ENCODE measurements at regions not wholly inside any gene's neighbourhood (a gene's known extent, or its start where the extent isn't known, plus 50 kb on each side); places are given as distances from the start of the nearest gene placed in this dataset.
"Not testable (repeated sequence)": the region's sequence is repeated elsewhere in the genome, so short reads cannot be mapped to it uniquely, and the experiment has no call there.

DNA sequence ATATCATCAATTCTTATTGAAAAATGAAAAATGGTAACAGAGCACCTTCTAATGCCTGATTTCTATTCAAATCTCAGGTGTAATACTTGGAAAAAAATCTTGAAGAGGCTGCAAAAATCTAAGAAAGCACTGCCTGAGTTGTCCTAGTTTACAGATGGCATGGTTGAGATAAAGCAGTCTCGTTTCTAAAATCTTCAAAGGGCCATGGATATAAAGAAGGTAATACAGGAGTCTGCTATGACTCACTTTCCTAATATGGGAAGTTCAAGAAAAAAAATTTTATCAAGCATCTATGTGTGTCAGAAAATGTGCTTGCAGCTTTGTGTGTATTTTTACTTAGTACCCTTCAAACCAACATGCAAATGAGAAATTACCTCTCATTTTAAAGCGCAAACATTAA lies 163.3 kb downstream of the DMAC1 start:
- Histone ChIP-seq H3K27ac (replicated peaks) (no peak overlapping the region), H3K4me3 (replicated peaks; ENCODE audit: insufficient read depth, low read length) (no peak overlapping the region), H3K27me3 (ENCODE audit: insufficient read depth, poor library complexity, severe bottlenecking) (no peaks in the 10 kb centered on the region)
- no peak for TF ChIP-seq POLR2AphosphoS5 (IDR thresholded peaks at IDR 0.05; ENCODE audit: low read depth)
- DNase-seq (ENCODE audit: low read depth in 1 of 2, low spot score in 1 of 2) = no peak

DNA sequence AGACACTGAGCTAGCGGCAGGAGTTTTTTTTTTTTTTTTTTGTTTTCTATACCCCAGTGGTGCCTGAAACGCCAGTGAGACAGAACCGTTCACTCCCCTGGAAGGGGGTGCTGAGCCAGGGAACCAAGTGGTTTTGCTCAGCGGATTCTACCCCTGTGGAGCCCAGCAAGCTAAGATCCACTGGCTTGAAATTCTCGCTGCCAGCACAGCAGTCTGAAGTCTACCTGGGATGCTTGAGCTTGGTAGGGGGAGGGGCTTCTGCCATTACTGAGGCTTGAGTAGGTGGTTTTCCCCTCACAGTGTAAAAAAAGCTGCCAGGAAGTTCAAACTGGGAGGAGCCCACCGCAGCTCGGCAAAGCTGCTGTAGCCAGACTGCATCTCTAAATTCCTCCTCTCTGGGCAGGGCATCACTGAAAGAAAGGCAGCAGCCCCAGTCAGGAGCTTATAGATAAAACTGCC lies 173.0 kb downstream of the DMAC1 start:
- not testable (repeated sequence) for H3K4me3 ChIP-seq (replicated peaks; ENCODE audit: insufficient read depth, low read length); H3K27me3 ChIP-seq (ENCODE audit: insufficient read depth, poor library complexity, severe bottlenecking); H3K27ac ChIP-seq (replicated peaks); DNase-seq (ENCODE audit: low read depth in 1 of 2, low spot score in 1 of 2)

DNA sequence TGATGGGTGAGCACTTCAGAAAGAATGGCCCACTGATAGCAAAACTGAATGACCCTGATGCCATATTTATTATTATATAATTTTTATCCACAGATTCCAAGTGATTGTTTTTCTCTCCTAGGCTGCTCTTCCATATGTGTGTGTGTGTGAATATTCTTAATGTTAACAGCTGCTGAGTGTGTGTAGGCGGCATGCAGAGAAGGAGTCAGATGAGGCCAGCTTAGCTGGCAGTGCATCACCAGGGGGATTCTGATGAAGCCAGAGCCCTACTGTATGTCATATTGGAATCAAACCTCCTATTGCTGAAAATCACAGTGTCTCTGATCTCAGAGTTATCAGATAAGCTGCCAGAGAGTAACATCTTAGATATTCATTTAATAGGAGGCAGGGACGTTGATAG lies 177.1 kb downstream of the DMAC1 start:
- H3K27ac ChIP-seq (replicated peaks) = no peak overlapping the region
- H3K27me3 ChIP-seq (ENCODE audit: insufficient read depth, poor library complexity, severe bottlenecking) = no peaks in the 10 kb centered on the region
- H3K4me3 ChIP-seq (replicated peaks; ENCODE audit: insufficient read depth, low read length) = no peak overlapping the region
- DNase-seq (ENCODE audit: low read depth in 1 of 2, low spot score in 1 of 2) = no peak
- no peak for TF ChIP-seq GABPA (IDR thresholded peaks at IDR 0.05; ENCODE audit: low read depth)
- TF ChIP-seq SPI1 (IDR thresholded peaks at IDR 0.05; ENCODE audit: borderline replicate concordance, low read depth) = no peak
- TF ChIP-seq POLR2AphosphoS5 (IDR thresholded peaks at IDR 0.05; ENCODE audit: low read depth) = no peak

DNA sequence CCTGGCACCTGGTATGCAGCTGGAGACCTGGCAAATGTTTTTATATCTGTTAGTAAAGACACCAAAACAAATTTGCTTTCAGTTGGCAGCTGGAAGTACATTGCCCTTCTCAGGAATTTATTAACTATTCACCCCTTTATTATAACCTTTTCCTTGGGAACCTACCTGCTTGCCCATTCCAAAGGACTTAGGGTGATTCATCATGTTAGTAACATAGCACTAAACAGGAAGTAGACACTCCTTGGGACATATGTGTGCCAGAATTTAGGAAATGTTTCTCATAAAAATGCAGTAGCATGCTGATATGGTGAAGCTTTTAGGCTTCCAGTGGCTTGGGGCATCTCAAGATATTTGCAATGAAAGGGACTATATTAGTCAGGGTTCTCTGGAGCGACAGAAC lies 184.2 kb downstream of the DMAC1 start:
- no peak for DNase-seq (ENCODE audit: low read depth in 1 of 2, low spot score in 1 of 2)
- TF ChIP-seq GABPA (IDR thresholded peaks at IDR 0.05; ENCODE audit: low read depth) (no peak), POLR2AphosphoS5 (IDR thresholded peaks at IDR 0.05; ENCODE audit: low read depth) (no peak), SPI1 (IDR thresholded peaks at IDR 0.05; ENCODE audit: borderline replicate concordance, low read depth) (no peak)
- TF ChIP-seq, protein P1, sequence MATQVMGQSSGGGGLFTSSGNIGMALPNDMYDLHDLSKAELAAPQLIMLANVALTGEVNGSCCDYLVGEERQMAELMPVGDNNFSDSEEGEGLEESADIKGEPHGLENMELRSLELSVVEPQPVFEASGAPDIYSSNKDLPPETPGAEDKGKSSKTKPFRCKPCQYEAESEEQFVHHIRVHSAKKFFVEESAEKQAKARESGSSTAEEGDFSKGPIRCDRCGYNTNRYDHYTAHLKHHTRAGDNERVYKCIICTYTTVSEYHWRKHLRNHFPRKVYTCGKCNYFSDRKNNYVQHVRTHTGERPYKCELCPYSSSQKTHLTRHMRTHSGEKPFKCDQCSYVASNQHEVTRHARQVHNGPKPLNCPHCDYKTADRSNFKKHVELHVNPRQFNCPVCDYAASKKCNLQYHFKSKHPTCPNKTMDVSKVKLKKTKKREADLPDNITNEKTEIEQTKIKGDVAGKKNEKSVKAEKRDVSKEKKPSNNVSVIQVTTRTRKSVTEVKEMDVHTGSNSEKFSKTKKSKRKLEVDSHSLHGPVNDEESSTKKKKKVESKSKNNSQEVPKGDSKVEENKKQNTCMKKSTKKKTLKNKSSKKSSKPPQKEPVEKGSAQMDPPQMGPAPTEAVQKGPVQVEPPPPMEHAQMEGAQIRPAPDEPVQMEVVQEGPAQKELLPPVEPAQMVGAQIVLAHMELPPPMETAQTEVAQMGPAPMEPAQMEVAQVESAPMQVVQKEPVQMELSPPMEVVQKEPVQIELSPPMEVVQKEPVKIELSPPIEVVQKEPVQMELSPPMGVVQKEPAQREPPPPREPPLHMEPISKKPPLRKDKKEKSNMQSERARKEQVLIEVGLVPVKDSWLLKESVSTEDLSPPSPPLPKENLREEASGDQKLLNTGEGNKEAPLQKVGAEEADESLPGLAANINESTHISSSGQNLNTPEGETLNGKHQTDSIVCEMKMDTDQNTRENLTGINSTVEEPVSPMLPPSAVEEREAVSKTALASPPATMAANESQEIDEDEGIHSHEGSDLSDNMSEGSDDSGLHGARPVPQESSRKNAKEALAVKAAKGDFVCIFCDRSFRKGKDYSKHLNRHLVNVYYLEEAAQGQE (IDR thresholded peaks at IDR 0.05; ENCODE audit: insufficient replicate concordance, low read depth) = no peak
- TF ChIP-seq, protein P2, sequence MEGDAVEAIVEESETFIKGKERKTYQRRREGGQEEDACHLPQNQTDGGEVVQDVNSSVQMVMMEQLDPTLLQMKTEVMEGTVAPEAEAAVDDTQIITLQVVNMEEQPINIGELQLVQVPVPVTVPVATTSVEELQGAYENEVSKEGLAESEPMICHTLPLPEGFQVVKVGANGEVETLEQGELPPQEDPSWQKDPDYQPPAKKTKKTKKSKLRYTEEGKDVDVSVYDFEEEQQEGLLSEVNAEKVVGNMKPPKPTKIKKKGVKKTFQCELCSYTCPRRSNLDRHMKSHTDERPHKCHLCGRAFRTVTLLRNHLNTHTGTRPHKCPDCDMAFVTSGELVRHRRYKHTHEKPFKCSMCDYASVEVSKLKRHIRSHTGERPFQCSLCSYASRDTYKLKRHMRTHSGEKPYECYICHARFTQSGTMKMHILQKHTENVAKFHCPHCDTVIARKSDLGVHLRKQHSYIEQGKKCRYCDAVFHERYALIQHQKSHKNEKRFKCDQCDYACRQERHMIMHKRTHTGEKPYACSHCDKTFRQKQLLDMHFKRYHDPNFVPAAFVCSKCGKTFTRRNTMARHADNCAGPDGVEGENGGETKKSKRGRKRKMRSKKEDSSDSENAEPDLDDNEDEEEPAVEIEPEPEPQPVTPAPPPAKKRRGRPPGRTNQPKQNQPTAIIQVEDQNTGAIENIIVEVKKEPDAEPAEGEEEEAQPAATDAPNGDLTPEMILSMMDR (IDR thresholded peaks at IDR 0.05; ENCODE audit: insufficient read depth, low read length) = no peak
- no peak overlapping the region for H3K4me3 ChIP-seq (replicated peaks; ENCODE audit: insufficient read depth, low read length)
- H3K27ac ChIP-seq (replicated peaks) = no peak overlapping the region
- H3K27me3 ChIP-seq (ENCODE audit: insufficient read depth, poor library complexity, severe bottlenecking) = no peaks in the 10 kb centered on the region

DNA sequence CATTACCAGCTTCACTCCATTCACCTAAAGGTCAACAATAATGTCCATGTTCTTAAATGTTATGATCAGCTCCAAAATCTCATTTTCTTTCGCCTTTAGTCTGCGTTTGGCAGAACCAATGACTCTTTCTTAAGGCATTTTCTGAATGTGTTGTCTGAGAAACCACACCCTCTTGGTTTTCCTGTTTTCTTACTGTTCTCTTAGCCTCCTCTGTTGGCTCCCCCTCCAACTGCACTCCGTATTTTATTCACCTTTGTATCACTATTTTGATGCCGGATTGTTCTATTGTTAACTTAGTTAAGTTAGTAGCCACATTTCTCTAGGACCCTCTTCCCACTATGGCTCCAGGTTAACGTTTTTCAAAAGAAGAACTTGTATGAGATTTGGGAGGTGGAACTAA lies 185.6 kb downstream of the DMAC1 start:
- Histone ChIP-seq H3K27ac (replicated peaks) (no peak overlapping the region), H3K27me3 (ENCODE audit: insufficient read depth, poor library complexity, severe bottlenecking) (no peaks in the 10 kb centered on the region), H3K4me3 (replicated peaks; ENCODE audit: insufficient read depth, low read length) (no peak overlapping the region)
- TF ChIP-seq, protein P2 (IDR thresholded peaks at IDR 0.05; ENCODE audit: insufficient read depth, low read length) = no peak
- no peak for TF ChIP-seq GABPA (IDR thresholded peaks at IDR 0.05; ENCODE audit: low read depth)
- no peak for TF ChIP-seq POLR2AphosphoS5 (IDR thresholded peaks at IDR 0.05; ENCODE audit: low read depth)
- TF ChIP-seq, protein P1 (IDR thresholded peaks at IDR 0.05; ENCODE audit: insufficient replicate concordance, low read depth) = no peak
- TF ChIP-seq SPI1 (IDR thresholded peaks at IDR 0.05; ENCODE audit: borderline replicate concordance, low read depth) = no peak
- DNase-seq (ENCODE audit: low read depth in 1 of 2, low spot score in 1 of 2) = no peak

Measured in HL-60 (cell line).